BLaER1 (cell line): ENCODE measurements at regions not wholly inside any gene's neighbourhood (a gene's known extent, or its start where the extent isn't known, plus 50 kb on each side); places are given as distances from the start of the nearest gene placed in this dataset.
"Not testable (repeated sequence)": the region's sequence is repeated elsewhere in the genome, so short reads cannot be mapped to it uniquely, and the experiment has no call there.

Experiments
- H3K27ac ChIP-seq: shearing (Covaris generic); formaldehyde crosslinking; 2 replicates; pipeline ENCODE4 v1.8.1; 2022
- H3K27me3 ChIP-seq: shearing (Covaris generic); formaldehyde crosslinking; 2 replicates; pipeline ENCODE4 v1.8.1; 2022
- H3K36me3 ChIP-seq: shearing (Covaris generic); formaldehyde crosslinking; 2 replicates; pipeline ENCODE4 v1.8.1; 2022
- H3K4me1 ChIP-seq: shearing (Covaris generic); formaldehyde crosslinking; 2 replicates; pipeline ENCODE4 v1.8.1; 2022
- H3K4me2 ChIP-seq: shearing (Covaris generic); formaldehyde crosslinking; 2 replicates; pipeline ENCODE4 v1.8.1; 2022
- H3K4me3 ChIP-seq: shearing (Covaris generic); formaldehyde crosslinking; 2 replicates; pipeline ENCODE4 v1.8.1; 2022
- H3K9ac ChIP-seq: shearing (Covaris generic); formaldehyde crosslinking; 2 replicates; pipeline ENCODE4 v1.8.1; 2022
- H3K9me3 ChIP-seq: shearing (Covaris generic); formaldehyde crosslinking; 2 replicates; pipeline ENCODE4 v1.8.1; 2022
- H4K20me1 ChIP-seq: shearing (Covaris generic); formaldehyde crosslinking; 2 replicates; pipeline ENCODE4 v1.8.1; 2022
- Cebpa-rat ChIP-seq: shearing (Covaris generic); IDR thresholded peaks from 2 replicates; pipeline ENCODE4 v1.8.1; 2022

DNA sequence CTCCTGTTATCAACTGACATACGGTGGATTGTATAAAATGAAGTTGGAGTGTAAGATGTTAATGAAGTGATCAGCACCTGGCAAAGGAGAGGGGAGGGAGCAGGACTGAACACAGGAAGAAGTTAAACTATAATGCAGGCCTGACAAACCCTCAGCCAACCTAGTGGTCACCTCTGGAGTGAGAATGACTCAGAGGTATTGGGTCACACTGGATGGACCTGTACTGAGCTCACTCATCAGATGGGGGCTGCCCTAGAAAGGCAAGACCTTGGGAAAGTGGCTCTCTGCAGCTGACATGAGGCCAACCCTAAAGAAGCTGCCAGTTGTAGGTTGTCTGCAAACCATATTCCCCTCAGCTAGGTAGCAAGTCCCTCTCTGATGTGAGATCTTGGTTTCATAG, 193.3 kb upstream of the HTR1E start:
- Histone ChIP-seq H4K20me1 (no peaks in the 10 kb centered on the region), H3K27me3 (no peaks in the 10 kb centered on the region), H3K9me3 (no peaks in the 10 kb centered on the region), H3K36me3 (no peaks in the 10 kb centered on the region), H3K4me3 (no peak overlapping the region), H3K4me2 (no peak overlapping the region), H3K4me1 (no peaks in the 10 kb centered on the region), H3K9ac (no peak overlapping the region), H3K27ac (no peak overlapping the region)
- TF ChIP-seq Cebpa-rat, result no peak

DNA sequence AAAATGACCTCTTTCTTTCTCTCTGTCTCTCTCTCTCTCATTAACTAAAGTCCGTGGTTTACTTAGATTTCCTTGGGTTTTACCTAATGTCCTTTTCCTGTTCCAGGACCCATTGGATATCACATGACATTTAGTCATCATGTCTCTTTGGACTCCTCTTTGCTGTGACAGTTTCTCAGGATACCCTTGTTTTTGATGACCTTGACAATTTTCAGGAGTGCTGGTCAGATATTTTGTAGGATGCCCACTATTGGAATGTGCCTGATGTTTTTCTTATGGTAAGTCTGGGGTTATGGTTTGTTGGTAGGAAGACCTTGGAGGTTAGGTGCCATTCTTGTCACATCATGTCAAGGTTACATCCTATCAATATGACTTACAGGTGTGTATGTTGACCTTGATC, 199.2 kb upstream of the HTR1E start:
- Histone ChIP-seq H3K27ac (no peak overlapping the region), H3K4me3 (no peak overlapping the region), H3K9ac (no peak overlapping the region), H3K27me3 (no peaks in the 10 kb centered on the region), H4K20me1 (no peaks in the 10 kb centered on the region), H3K36me3 (no peaks in the 10 kb centered on the region), H3K9me3 (no peaks in the 10 kb centered on the region), H3K4me1 (no peaks in the 10 kb centered on the region), H3K4me2 (no peak overlapping the region)
- no peak for TF ChIP-seq Cebpa-rat

DNA sequence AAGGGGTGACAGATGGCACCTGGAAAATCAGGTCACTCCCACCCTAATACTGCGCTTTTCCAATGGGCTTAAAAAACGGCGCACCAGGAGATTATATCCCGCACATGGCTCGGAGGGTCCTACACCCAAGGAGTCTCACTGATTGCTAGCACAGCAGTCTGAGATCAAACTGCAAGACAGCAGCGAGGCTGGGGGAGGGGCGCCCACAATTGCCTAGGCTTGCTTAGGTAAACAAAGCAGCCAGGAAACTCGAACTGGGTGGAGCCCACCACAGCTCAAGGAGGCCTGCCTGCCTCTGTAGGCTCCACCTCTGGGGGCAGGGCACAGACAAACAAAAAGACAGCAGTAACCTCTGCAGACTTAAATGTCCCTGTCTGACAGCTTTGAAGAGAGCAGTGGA, 205.7 kb upstream of the HTR1E start:
- not testable (repeated sequence) for H3K27ac ChIP-seq, H3K36me3 ChIP-seq, H3K4me3 ChIP-seq, H3K4me1 ChIP-seq, H3K9ac ChIP-seq, H4K20me1 ChIP-seq, H3K9me3 ChIP-seq, H3K4me2 ChIP-seq, H3K27me3 ChIP-seq

DNA sequence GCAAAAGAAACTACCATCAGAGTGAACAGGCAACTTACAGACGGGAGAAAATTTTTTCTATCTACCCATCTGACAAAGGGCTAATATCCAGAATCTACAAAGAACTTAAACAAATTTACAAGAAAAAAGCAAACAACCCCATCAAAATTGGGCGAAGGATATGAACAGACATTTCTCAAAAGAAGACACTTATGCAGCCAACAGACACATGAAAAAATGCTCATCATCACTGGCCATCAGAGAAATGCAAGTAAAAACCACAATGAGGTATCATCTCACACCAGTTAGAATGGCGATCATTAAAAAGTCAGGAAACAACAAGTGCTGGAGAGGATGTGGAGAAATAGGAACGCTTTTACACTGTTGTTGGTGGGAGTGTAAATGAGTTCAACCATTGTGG, 206.6 kb upstream of the HTR1E start:
- not testable (repeated sequence) for H3K27ac ChIP-seq, H3K4me2 ChIP-seq, H4K20me1 ChIP-seq, H3K27me3 ChIP-seq, H3K36me3 ChIP-seq, H3K4me3 ChIP-seq, H3K9ac ChIP-seq, H3K4me1 ChIP-seq, H3K9me3 ChIP-seq

DNA sequence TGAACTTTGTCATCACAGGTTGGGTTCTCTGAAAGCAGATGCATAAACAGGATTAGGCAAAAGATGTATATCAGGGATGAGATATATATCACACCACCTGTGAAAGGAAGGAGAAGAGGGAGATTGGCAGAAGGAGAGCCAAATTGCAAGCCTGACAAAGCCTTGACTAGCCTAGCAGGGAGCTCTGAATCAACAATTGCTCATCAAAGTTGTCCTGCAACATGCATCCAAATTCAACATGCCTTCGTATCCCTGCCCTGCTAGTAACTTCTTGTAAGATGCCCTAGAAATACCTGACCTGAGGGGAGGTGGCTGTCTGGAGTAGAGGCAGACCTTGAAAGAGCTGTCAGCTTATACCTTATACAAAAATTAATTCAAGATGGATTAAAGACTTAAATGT, 207.1 kb upstream of the HTR1E start:
- TF ChIP-seq Cebpa-rat, result no peak
- H3K27ac ChIP-seq, result no peak overlapping the region

DNA sequence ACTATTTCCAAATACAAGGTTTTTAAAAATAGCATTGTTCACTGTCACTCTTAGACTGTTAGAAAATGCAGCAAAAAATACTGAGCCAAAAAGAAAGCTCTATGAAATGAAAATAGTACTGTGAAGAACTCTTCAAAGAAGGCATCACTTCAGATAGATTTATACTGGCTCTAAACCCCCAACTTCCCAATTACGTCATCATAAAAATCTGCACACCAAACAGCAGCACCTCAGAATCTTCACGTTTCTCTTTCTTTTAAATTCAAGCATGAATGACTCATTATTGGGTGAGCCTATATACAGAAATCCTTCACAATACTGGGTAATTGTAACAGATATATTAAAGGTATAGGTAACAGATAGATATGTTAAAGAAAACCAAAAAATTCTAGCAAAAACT, 208.4 kb upstream of the HTR1E start:
- H3K4me2 ChIP-seq, result no peak overlapping the region
- H3K4me3 ChIP-seq, result no peak overlapping the region
- H3K27me3 ChIP-seq, result no peaks in the 10 kb centered on the region
- no peak overlapping the region for H3K9ac ChIP-seq
- H3K36me3 ChIP-seq, result no peaks in the 10 kb centered on the region
- H3K27ac ChIP-seq, result no peak overlapping the region
- no peak for TF ChIP-seq Cebpa-rat
- no peaks in the 10 kb centered on the region for H4K20me1 ChIP-seq
- H3K9me3 ChIP-seq, result no peaks in the 10 kb centered on the region
- H3K4me1 ChIP-seq, result no peaks in the 10 kb centered on the region

More for the DNA sequence above, 207.1 kb upstream of the HTR1E start:
- Histone ChIP-seq H3K4me2 (no peak overlapping the region), H3K36me3 (no peaks in the 10 kb centered on the region), H3K4me1 (no peaks in the 10 kb centered on the region), H3K9me3 (no peaks in the 10 kb centered on the region), H3K27me3 (no peaks in the 10 kb centered on the region), H3K9ac (no peak overlapping the region), H3K4me3 (no peak overlapping the region), H4K20me1 (no peaks in the 10 kb centered on the region)

- no peaks in the 10 kb centered on the region for H3K9me3 ChIP-seq
- TF ChIP-seq Cebpa-rat, result no peak
- no peak overlapping the region for H3K4me3 ChIP-seq
- no peak overlapping the region for H3K9ac ChIP-seq
- H4K20me1 ChIP-seq, result no peaks in the 10 kb centered on the region
- H3K36me3 ChIP-seq, result no peaks in the 10 kb centered on the region
- H3K4me2 ChIP-seq, result no peak overlapping the region
- no peaks in the 10 kb centered on the region for H3K4me1 ChIP-seq
- H3K27ac ChIP-seq, result no peak overlapping the region
- no peaks in the 10 kb centered on the region for H3K27me3 ChIP-seq
Observed at GRCh38 chr6:86724695-86725094, 212.6 kb upstream of the HTR1E start.

GRCh38 chr6:86723729-86724128, 213.6 kb upstream of the HTR1E start:
- no peak overlapping the region for H3K27ac ChIP-seq
- H3K9ac ChIP-seq, result no peak overlapping the region
- no peak overlapping the region for H3K4me3 ChIP-seq
- no peaks in the 10 kb centered on the region for H3K27me3 ChIP-seq
- no peaks in the 10 kb centered on the region for H3K4me1 ChIP-seq
- H3K9me3 ChIP-seq, result no peaks in the 10 kb centered on the region
- H4K20me1 ChIP-seq, result no peaks in the 10 kb centered on the region
- TF ChIP-seq Cebpa-rat, result no peak
- no peak overlapping the region for H3K4me2 ChIP-seq
- H3K36me3 ChIP-seq, result no peaks in the 10 kb centered on the region

- Histone ChIP-seq H3K36me3 (no peaks in the 10 kb centered on the region), H3K27ac (no peak overlapping the region), H3K4me3 (no peak overlapping the region), H3K9ac (no peak overlapping the region), H4K20me1 (no peaks in the 10 kb centered on the region), H3K9me3 (no peaks in the 10 kb centered on the region), H3K4me2 (no peak overlapping the region), H3K27me3 (no peaks in the 10 kb centered on the region), H3K4me1 (no peaks in the 10 kb centered on the region)
- TF ChIP-seq Cebpa-rat, result no peak
Observed at GRCh38 chr6:86723151-86723550, 214.2 kb upstream of the HTR1E start.

DNA sequence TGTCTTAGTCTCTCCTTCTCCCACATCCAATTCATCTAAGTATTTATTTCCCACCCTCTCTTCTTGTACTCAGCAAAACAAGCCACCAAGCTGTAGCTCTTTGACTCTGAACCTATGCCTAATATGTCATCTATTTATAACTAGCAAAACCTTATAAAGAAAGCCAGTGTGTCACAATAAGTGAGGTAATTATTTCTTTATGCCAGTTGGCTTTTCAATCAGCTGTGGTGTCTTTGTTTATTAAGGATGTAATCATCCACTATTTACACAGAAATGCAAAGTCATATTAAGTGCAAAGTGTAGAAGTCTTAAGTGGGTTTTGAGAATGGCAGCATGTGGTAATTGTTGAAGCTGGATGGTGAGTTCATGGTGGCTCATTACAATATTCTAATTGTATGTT, 215.2 kb upstream of the HTR1E start:
- H3K9me3 ChIP-seq, result no peaks in the 10 kb centered on the region
- TF ChIP-seq Cebpa-rat, result no peak

DNA sequence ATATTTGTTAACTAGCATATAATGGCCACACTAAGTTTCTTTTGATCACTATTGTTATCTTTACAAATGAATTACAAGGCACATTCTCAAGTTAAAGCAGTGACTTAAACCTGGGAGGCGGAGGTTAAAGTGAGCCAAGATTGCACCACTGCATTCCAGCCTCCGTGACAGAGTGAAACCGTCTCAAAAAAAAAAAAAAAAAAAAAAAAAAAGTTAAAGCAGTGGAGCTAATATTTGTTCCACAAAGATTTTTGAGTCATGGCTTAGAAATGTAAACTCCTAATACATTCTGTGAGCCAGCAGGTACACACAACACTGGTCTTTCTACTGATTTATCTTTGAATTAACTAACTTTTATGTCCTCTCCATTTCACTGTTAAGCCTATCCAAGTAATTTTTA, 221.7 kb upstream of the HTR1E start:
- no peaks in the 10 kb centered on the region for H3K36me3 ChIP-seq
- no peak for TF ChIP-seq Cebpa-rat
- H3K9me3 ChIP-seq, result no peaks in the 10 kb centered on the region
- no peak overlapping the region for H3K4me2 ChIP-seq
- no peaks in the 10 kb centered on the region for H4K20me1 ChIP-seq
- no peaks in the 10 kb centered on the region for H3K27me3 ChIP-seq
- H3K27ac ChIP-seq, result no peak overlapping the region
- no peak overlapping the region for H3K9ac ChIP-seq
- H3K4me3 ChIP-seq, result no peak overlapping the region
- H3K4me1 ChIP-seq, result no peaks in the 10 kb centered on the region

More for the DNA sequence above, 215.2 kb upstream of the HTR1E start:
- H3K9ac ChIP-seq, result no peak overlapping the region
- no peak overlapping the region for H3K4me3 ChIP-seq
- H3K27me3 ChIP-seq, result no peaks in the 10 kb centered on the region
- no peak overlapping the region for H3K27ac ChIP-seq
- no peak overlapping the region for H3K4me2 ChIP-seq
- no peaks in the 10 kb centered on the region for H3K4me1 ChIP-seq
- no peaks in the 10 kb centered on the region for H4K20me1 ChIP-seq
- no peaks in the 10 kb centered on the region for H3K36me3 ChIP-seq
